Adrenal gland (tissue), 9 donors: ENCODE measurements at regions not wholly inside any gene's neighbourhood (a gene's known extent, or its start where the extent isn't known, plus 50 kb on each side); places are given as distances from the start of the nearest gene placed in this dataset.

Experiments used
- DNase-seq, 7 donors: peaks; one replicate each; pipeline ENCODE4 v3.0.0-alpha.2; 2019 to 2020
- H3K27ac ChIP-seq, 5 donors: fragments of 200-600 bp; sonication (generic) in 4 of 5; 1 replicate in 3 of 5; 2 replicates in 2 of 5; pipeline versions ENCODE4 v1.5.1 to v1.8.0; 2016 to 2020; ENCODE audit warnings: mild to moderate bottlenecking in 1 of 5
- H3K27me3 ChIP-seq: fragments of 200-600 bp; 2 replicates; pipeline ENCODE4 v1.8.0; 2021
- H3K36me3 ChIP-seq, 2 donors: fragments of 200-600 bp; replicated peaks in 1 of 2; 1 replicate in 1 of 2; 2 replicates in 1 of 2; pipeline versions ENCODE4 v1.5.1 to v1.8.0; 2018 to 2022
- H3K4me1 ChIP-seq, 2 donors: fragments of 200-600 bp; replicated peaks in 1 of 2; 1 replicate in 1 of 2; 2 replicates in 1 of 2; pipeline versions ENCODE4 v1.5.1 to v1.8.0; 2018 to 2021
- H3K4me3 ChIP-seq, 4 donors: fragments of 200-600 bp; sonication (generic) in 3 of 4; one replicate each; pipeline ENCODE4 v1.5.1; 2016 to 2018
- H3K9me3 ChIP-seq, 3 donors: fragments of 200-600 bp; sonication (generic) in 1 of 3; replicated peaks in 1 of 3; 1 replicate in 2 of 3; 2 replicates in 1 of 3; pipeline versions ENCODE4 v1.5.1 to v1.8.0; 2016 to 2021
- POLR2A ChIP-seq, 2 donors: fragments of 450-650 bp; IDR thresholded peaks; one replicate each; pipeline ENCODE4 v1.6.1; 2017; ENCODE audit warnings: antibody characterized with exemption in 2 of 2, mild to moderate bottlenecking in 2 of 2, moderate library complexity in 1 of 2
- WGBS, 4 donors: extraction: QIAGEN DNeasy Blood & Tissue Kit in 2 of 4; methylation state at CpG; one replicate each; pipeline versions ENCODE4 v1.1.5 to v1.1.7; 2013 to 2017; 5-methylcytosine and 5-hydroxymethylcytosine counted together
- intact Hi-C, 2 donors: fragments of 100-400 bp; cut with DNase I; formaldehyde crosslinking; loops; one replicate each; pipeline versions ENCODE4 v1.14.1 to v1.15.0; 2022 to 2023
- TF ChIP-seq, protein P1 (sequence below), 6 experiments: fragments of 450-650 bp in 4 of 6; fragments of 200-600 bp in 2 of 6; sonication (generic) in 1 of 6; IDR thresholded peaks; 1 replicate in 5 of 6; 2 replicates in 1 of 6; pipeline versions ENCODE4 v1.5.1 to v1.8.0; 2016 to 2021; ENCODE audit warnings: antibody characterized with exemption in 6 of 6, mild to moderate bottlenecking in 2 of 6, moderate library complexity in 1 of 6
- donor health status: healthy with polysubstance abuse.
- donor health status: Bipolar disorder and iron deficiency.
- donor health status: DM: yes; HTN: yes; CAD: no.
- donor health status: DM: no; HTN: no; CAD: no.
- donor health status: DM: no; HTN: no; CAD: no.

DNA sequence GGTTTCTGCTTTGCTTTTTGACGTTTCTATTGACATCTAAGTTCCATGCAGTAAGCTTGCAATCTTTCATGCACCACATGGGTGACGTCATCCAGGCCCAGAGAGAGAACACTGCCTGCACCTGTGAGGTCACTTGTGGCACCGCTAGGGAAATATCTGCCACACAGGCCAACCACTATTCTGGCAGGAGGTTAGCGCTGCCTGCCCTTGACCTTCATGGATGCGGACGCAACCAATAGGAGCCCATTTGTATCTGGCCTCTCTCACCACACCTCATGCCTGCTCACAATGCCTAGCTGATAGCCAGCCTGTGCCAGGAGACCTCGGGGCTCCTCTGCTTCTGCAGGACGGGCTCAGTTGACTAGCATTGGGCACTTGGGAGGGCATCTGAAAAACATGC, 55.8 kb upstream of the PRR23E start:
- peak; percentile 54 to 86 (median 79) for DNase-seq
- Histone ChIP-seq H3K27ac (no peak overlapping the region), H3K9me3 (no peaks in the 10 kb centered on the region), H3K4me3 (no peak overlapping the region), H3K36me3 (no peaks in the 10 kb centered on the region), H3K27me3 (no peaks in the 10 kb centered on the region), H3K4me1 (peaks cover 9 to 19% of the 10 kb centered on the region in 2 donors)
- TF ChIP-seq POLR2A (IDR thresholded peaks at IDR 0.05), result no peak
- TF ChIP-seq, protein P1, sequence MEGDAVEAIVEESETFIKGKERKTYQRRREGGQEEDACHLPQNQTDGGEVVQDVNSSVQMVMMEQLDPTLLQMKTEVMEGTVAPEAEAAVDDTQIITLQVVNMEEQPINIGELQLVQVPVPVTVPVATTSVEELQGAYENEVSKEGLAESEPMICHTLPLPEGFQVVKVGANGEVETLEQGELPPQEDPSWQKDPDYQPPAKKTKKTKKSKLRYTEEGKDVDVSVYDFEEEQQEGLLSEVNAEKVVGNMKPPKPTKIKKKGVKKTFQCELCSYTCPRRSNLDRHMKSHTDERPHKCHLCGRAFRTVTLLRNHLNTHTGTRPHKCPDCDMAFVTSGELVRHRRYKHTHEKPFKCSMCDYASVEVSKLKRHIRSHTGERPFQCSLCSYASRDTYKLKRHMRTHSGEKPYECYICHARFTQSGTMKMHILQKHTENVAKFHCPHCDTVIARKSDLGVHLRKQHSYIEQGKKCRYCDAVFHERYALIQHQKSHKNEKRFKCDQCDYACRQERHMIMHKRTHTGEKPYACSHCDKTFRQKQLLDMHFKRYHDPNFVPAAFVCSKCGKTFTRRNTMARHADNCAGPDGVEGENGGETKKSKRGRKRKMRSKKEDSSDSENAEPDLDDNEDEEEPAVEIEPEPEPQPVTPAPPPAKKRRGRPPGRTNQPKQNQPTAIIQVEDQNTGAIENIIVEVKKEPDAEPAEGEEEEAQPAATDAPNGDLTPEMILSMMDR (IDR thresholded peaks at IDR 0.05), result no peak
- 35 to 52% (median 44%) methylated on average over 4 to 8 of the region's 8 CpGs for WGBS, 4 donors
- intact Hi-C loops, result no loop called here

- WGBS, 4 donors, result 83 to 94% (median 90%) methylated on average over 9 to 11 of the region's 11 CpGs
- peaks cover 9 to 23% of the 10 kb centered on the region in 2 donors for H3K4me1 ChIP-seq
- no peaks in the 10 kb centered on the region for H3K9me3 ChIP-seq
- no peaks in the 10 kb centered on the region for H3K36me3 ChIP-seq
- H3K27me3 ChIP-seq, result no peaks in the 10 kb centered on the region
- no peak for TF ChIP-seq POLR2A (IDR thresholded peaks at IDR 0.05)
- TF ChIP-seq, protein P1 (IDR thresholded peaks at IDR 0.05), result no peak
- H3K27ac ChIP-seq, result peak overlapping the region in 1 of 5 donors; percentile 21
- peak in 1 of 7 donors; percentile 49 for DNase-seq
- intact Hi-C loops, result no loop called here
- H3K4me3 ChIP-seq, result no peak overlapping the region
Measured at GRCh38 chr3:127137757-127138536, 55.0 kb upstream of the PRR23E start.

GRCh38 chr3:127139601-127140500, 53.1 kb upstream of the PRR23E start:
- Histone ChIP-seq H3K9me3 (no peaks in the 10 kb centered on the region), H3K4me3 (no peak overlapping the region), H3K36me3 (no peaks in the 10 kb centered on the region), H3K4me1 (peaks cover 4 to 12% of the 10 kb centered on the region in 2 donors), H3K27me3 (no peaks in the 10 kb centered on the region), H3K27ac (no peak overlapping the region)
- 90 to 96% (median 92%) methylated on average over 11 to 17 of the region's 17 CpGs for WGBS, 4 donors
- DNase-seq, result peak in 1 of 7 donors; percentile 41
- intact Hi-C loops, result no loop called here
- TF ChIP-seq POLR2A (IDR thresholded peaks at IDR 0.05), result no peak
- TF ChIP-seq, protein P1 (IDR thresholded peaks at IDR 0.05), result no peak
